Small intestine (tissue), 7 donors: ENCODE measurements at regions not wholly inside any gene's neighbourhood (a gene's known extent, or its start where the extent isn't known, plus 50 kb on each side); places are given as distances from the start of the nearest gene placed in this dataset.

Experiments used
- DNase-seq, 2 donors: peaks; one replicate each; pipeline versions ENCODE4 v3.0.0 to v3.0.0-alpha.2; 2013
- FAIRE-seq: peaks from 2 replicates; lab custom pipeline; 2012; peaks lifted over from hg19 to GRCh38; lab: Jason Lieb, UNC
- H3K27ac ChIP-seq, 3 donors: one replicate each; pipeline ENCODE4 v1.5.1; 2013; ENCODE audit warnings: low read length in 2 of 3, mild to moderate bottlenecking in 2 of 3, control low read depth in 1 of 3, inconsistent platforms in 1 of 3, low read depth in 1 of 3, moderate library complexity in 1 of 3
- H3K27me3 ChIP-seq, 3 donors: one replicate each; pipeline ENCODE4 v1.6.1; 2013; ENCODE audit warnings: low read length in 3 of 3, inconsistent platforms in 1 of 3; ENCODE audit not compliant: control insufficient read depth in 3 of 3, insufficient read depth in 3 of 3
- H3K36me3 ChIP-seq, 3 donors: one replicate each; pipeline ENCODE4 v1.6.1; 2013; ENCODE audit warnings: low read length in 3 of 3, inconsistent platforms in 1 of 3, low read depth in 1 of 3, mild to moderate bottlenecking in 1 of 3, moderate library complexity in 1 of 3; ENCODE audit not compliant: control insufficient read depth in 3 of 3, insufficient read depth in 2 of 3
- H3K4me1 ChIP-seq, 3 donors: one replicate each; pipeline ENCODE4 v1.6.1; 2013; ENCODE audit warnings: low read length in 2 of 3, inconsistent platforms in 1 of 3, low read depth in 1 of 3, mild to moderate bottlenecking in 1 of 3, moderate library complexity in 1 of 3; ENCODE audit not compliant: control insufficient read depth in 3 of 3, insufficient read depth in 2 of 3
- H3K4me3 ChIP-seq, 3 donors: one replicate each; pipeline ENCODE4 v1.5.1; 2013; ENCODE audit warnings: low read length in 3 of 3, control low read depth in 1 of 3, inconsistent platforms in 1 of 3, low read depth in 1 of 3, mild to moderate bottlenecking in 1 of 3, moderate library complexity in 1 of 3
- H3K9me3 ChIP-seq, 2 donors: one replicate each; pipeline ENCODE4 v1.6.1; 2013; ENCODE audit warnings: low read depth in 1 of 2, low read length in 1 of 2; ENCODE audit not compliant: control insufficient read depth in 2 of 2, insufficient read depth in 1 of 2
- WGBS, 3 donors: extraction: QIAGEN DNeasy Blood & Tissue Kit; methylation state at CpG; one replicate each; pipeline ENCODE4 v1.1.7; 2013; 5-methylcytosine and 5-hydroxymethylcytosine counted together
- donor health status: healthy with polysubstance abuse.
- donor health status: control.
- donor health status: control.
- donor health status: Bipolar disorder and iron deficiency.
- donor health status: healthy.

DNA sequence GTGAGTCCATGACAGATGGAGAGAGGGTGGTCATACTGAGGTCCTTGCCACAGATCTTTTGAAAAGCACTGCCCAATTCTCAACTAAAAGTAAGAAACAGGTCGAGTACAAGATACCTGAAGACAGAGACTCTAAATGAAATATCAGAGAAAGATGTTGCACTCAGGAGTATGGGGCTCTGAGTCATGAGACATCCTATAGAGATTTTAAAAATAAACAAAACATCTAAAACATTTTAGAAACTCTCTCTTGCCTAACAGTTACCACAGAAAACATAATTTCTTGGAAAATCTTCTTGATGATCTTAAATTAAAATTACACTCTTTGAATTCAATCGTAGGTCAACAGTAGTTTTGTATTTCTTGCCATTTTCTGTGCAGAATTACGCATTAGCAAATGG, 348.9 kb upstream of the MARCKS start:
- Histone ChIP-seq H3K4me3 (no peak overlapping the region), H3K27me3 (no peaks in the 10 kb centered on the region), H3K4me1 (no peaks in the 10 kb centered on the region), H3K27ac (no peak overlapping the region), H3K36me3 (no peaks in the 10 kb centered on the region), H3K9me3 (no peaks in the 10 kb centered on the region)
- FAIRE-seq (no peak), DNase-seq (no peak)
- 77 to 88% (median 85%) methylated on average over 3 of the region's 3 CpGs for WGBS, 3 donors

DNA sequence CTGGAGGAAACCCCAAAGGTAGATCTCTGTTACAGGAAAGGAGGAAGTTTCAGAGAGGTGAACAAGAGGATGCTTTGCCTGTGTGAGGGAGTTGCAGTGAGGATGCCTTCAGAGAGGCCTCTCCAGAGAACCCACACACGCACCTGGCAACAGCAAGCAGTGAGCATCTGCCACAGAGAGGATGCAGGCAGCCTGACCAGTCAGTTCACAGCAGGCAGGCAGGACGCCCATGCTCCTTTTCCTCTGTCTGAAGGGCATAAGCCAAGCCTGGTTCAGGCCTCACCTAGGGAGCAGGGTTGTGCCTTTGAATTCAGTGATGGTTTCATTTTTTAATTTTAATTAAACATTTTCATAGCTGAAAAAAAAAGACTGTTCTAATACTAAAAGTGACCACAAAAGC, 346.0 kb upstream of the MARCKS start:
- H3K4me1 ChIP-seq: no peaks in the 10 kb centered on the region
- DNase-seq: no peak
- H3K27me3 ChIP-seq: no peaks in the 10 kb centered on the region
- no peaks in the 10 kb centered on the region for H3K9me3 ChIP-seq
- H3K36me3 ChIP-seq: no peaks in the 10 kb centered on the region
- FAIRE-seq: no peak
- no peak overlapping the region for H3K27ac ChIP-seq
- H3K4me3 ChIP-seq: no peak overlapping the region
- 82 to 88% (median 87%) methylated on average over 2 of the region's 2 CpGs for WGBS, 3 donors

DNA sequence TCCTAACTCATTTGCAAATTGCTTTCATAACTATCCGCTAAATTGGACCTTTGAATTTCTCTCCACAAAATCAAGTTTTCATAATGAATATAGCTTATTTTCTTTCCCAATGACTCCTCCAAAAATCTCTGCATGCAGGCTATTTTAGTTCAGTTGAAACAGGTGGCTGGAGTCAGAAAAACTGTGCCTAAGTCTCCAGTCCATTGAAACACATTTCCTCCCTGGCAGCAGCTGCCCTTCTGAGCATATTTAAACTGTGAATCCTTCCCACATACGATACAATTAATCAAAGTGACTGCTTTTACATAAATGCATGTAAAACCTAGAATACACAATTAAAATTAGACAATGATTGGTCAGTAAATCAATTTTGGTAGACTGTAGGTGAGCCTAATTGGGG, 344.6 kb upstream of the MARCKS start:
- H3K4me3 ChIP-seq: no peak overlapping the region
- H3K9me3 ChIP-seq: no peaks in the 10 kb centered on the region
- 87 to 90% (median 89%) methylated on average over 2 of the region's 2 CpGs for WGBS, 3 donors
- H3K27ac ChIP-seq: no peak overlapping the region
- DNase-seq: no peak
- no peaks in the 10 kb centered on the region for H3K36me3 ChIP-seq
- no peak for FAIRE-seq
- H3K4me1 ChIP-seq: no peaks in the 10 kb centered on the region
- H3K27me3 ChIP-seq: no peaks in the 10 kb centered on the region

DNA sequence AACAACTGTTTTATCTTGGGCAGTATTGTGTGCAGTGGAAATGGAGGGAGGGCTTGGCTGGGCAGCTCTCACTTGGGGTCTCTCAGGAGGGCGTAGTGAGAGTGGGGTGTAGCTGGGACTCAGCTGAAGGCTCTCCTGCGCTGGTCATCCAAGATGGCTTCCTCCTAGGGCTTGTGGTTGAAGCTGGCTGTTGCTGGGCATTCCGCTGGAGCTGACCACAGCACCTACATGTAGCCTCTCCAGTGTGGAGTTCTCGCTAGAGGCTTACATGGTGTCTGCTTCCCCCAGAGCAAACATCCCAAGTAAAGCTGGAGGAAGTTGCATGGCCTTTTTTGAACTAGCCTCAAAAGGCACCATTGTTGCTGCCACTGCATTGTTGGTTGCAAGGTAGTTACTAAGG, 344.1 kb upstream of the MARCKS start:
- peaks cover 0 to under 1% of the 10 kb centered on the region in 2 donors for H3K9me3 ChIP-seq
- H3K4me3 ChIP-seq: no peak overlapping the region
- no peak overlapping the region for H3K27ac ChIP-seq
- H3K36me3 ChIP-seq: no peaks in the 10 kb centered on the region
- DNase-seq: no peak
- WGBS, 3 donors: 89 to 95% (median 94%) methylated on average over 4 of the region's 4 CpGs
- no peak for FAIRE-seq
- no peaks in the 10 kb centered on the region for H3K4me1 ChIP-seq
- H3K27me3 ChIP-seq: no peaks in the 10 kb centered on the region

DNA sequence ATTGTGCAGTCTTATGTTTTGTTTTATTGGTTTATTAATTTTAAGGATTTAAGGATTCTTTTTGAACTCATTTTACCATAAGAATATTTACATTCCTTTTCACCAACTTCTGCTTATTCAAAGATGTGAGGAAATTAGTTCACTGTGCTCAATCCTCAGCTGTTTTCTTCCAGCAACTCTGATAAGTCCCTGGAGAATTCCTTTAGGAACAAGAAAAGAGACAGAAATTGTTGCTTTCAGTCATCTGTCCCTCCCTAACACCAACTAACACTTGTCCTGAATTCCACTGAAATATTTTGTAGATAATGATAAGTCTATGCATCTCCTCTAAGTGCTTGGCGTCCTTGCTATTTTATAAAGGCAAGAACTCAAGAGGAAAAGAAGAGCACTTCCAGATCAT, 334.8 kb upstream of the MARCKS start:
- Histone ChIP-seq H3K27ac (no peak overlapping the region), H3K4me1 (no peaks in the 10 kb centered on the region), H3K36me3 (no peaks in the 10 kb centered on the region), H3K27me3 (no peaks in the 10 kb centered on the region), H3K4me3 (no peak overlapping the region), H3K9me3 (peaks cover 1 to 4% of the 10 kb centered on the region in 2 donors)
- FAIRE-seq (no peak), DNase-seq (no peak)
- WGBS, 3 donors: 92 to 97% (median 97%) methylated on average over 1 of the region's 1 CpG

DNA sequence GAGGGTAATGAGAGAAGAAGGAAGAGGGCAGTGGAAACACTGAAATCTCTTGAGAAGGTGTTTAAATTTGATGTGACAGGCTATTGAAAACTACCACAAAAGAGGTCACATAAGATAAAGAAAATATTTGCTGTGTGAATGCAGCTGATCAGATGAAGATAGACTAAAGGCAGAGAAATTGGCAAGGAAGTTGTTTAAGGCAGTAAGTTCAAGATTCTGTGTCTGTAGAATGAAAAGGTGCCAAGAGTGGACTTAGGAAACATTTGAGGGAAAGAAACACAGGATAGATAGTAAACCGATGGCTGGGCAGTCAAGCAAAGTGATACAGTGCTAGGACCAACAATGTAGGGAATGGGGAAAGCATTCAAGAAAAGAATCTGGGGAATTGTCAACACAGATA, 332.3 kb upstream of the MARCKS start:
- H3K27ac ChIP-seq: no peak overlapping the region
- no peaks in the 10 kb centered on the region for H3K27me3 ChIP-seq
- 67 to 84% (median 80%) methylated on average over 1 of the region's 1 CpG for WGBS, 3 donors
- H3K4me3 ChIP-seq: no peak overlapping the region
- H3K4me1 ChIP-seq: no peaks in the 10 kb centered on the region
- DNase-seq (no peak), FAIRE-seq (no peak)
- H3K36me3 ChIP-seq: no peaks in the 10 kb centered on the region
- no peaks in the 10 kb centered on the region for H3K9me3 ChIP-seq

DNA sequence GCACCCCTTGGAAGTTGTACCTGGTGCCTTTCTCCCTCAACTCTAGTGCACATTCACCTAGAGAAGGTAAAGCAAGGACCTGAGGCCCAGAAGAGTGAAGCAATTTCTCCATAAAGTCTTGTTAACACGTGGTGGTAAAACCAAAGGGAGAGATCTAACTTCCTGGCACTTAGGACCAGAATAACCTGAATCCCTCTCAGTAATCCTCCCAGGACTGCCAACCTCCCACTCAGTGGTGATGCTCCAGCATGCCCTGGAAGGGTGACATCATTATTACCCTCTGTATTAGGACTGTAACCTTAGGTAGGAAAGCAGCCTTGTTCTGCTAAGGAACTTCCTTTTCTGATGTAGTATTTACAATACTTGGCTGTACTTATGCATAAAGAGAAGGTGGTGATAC, 330.6 kb upstream of the MARCKS start:
- FAIRE-seq: no peak
- 50 to 69% (median 53%) methylated on average over 1 of the region's 1 CpG for WGBS, 3 donors
- no peak overlapping the region for H3K27ac ChIP-seq

DNA sequence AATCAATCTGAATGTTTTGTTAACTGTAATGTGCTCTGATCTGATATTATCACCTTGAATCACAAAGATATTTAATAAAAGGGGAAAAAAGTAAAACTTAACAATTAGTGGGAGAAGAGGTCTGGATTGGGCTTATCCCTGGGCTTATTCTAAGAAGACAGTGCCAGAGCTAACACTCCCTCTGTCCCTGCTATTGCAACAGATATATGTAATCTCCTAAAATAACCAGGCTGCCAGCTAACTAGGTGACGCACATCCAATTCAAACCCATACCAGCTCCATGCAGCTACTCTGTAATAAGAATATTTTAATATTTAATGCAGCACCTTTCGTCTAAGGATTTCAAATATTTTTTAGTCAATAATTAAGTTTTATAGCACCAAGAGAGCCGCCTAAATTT, 330.1 kb upstream of the MARCKS start:
- Histone ChIP-seq H3K9me3 (no peaks in the 10 kb centered on the region), H3K27me3 (no peaks in the 10 kb centered on the region), H3K4me1 (no peaks in the 10 kb centered on the region), H3K36me3 (no peaks in the 10 kb centered on the region), H3K4me3 (no peak overlapping the region), H3K27ac (no peak overlapping the region)
- WGBS, 3 donors: 64 to 78% (median 70%) methylated on average over 3 of the region's 3 CpGs
- DNase-seq: no peak
- FAIRE-seq: no peak

More for the DNA sequence above, 330.6 kb upstream of the MARCKS start:
- Histone ChIP-seq H3K36me3 (no peaks in the 10 kb centered on the region), H3K27me3 (no peaks in the 10 kb centered on the region), H3K4me1 (no peaks in the 10 kb centered on the region), H3K9me3 (no peaks in the 10 kb centered on the region), H3K4me3 (no peak overlapping the region)
- no peak for DNase-seq

DNA sequence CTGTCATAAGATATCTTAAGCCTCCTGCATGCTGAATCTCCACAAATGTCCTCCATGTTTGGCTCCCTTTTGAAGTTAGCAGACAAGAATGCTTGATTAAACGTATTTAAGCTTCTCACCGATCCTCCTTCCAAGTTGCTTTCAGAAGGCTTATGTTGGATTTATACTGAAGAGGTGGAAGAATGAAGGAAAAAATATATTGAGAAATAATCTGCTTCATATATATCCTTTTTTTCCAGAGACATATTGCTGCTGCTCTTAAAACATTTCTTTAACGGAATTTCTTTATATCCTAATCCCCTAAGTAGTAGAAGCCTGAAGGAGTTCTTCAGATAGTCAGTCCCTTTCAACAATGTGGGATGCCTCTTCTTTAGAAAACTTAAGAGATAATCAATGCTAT, 329.0 kb upstream of the MARCKS start:
- Histone ChIP-seq H3K9me3 (no peaks in the 10 kb centered on the region), H3K4me3 (no peak overlapping the region), H3K27ac (no peak overlapping the region), H3K27me3 (no peaks in the 10 kb centered on the region), H3K36me3 (no peaks in the 10 kb centered on the region), H3K4me1 (no peaks in the 10 kb centered on the region)
- DNase-seq (no peak), FAIRE-seq (no peak)
- 90 to 94% (median 91%) methylated on average over 3 of the region's 3 CpGs for WGBS, 3 donors
